ENCODE measurements at regions not wholly inside any gene's neighbourhood (a gene's known extent, or its start where the extent isn't known, plus 50 kb on each side); places are given as distances from the start of the nearest gene placed in this dataset.
"Not testable (repeated sequence)": the region's sequence is repeated elsewhere in the genome, so short reads cannot be mapped to it uniquely, and the experiment has no call there.

GRCh38 chr9:134544388-134545214 lies 97.0 kb upstream of the COL5A1 start:
- DNase-seq: peak; percentile 83
- H3K27me3 ChIP-seq (ENCODE audit: control insufficient read depth, insufficient read depth, low read length): no peaks in the 10 kb centered on the region
- H3K36me3 ChIP-seq (replicated peaks; ENCODE audit: control insufficient read depth, insufficient read depth, low read length): no peaks in the 10 kb centered on the region
- H3K4me3 ChIP-seq (ENCODE audit: insufficient read depth, low read depth, low read length): no peak overlapping the region

GRCh38 chr9:134545215-134545542 lies 96.4 kb upstream of the COL5A1 start:
- Histone ChIP-seq H3K36me3 (replicated peaks; ENCODE audit: control insufficient read depth, insufficient read depth, low read length) (no peaks in the 10 kb centered on the region), H3K4me3 (ENCODE audit: insufficient read depth, low read depth, low read length) (no peak overlapping the region), H3K27me3 (ENCODE audit: control insufficient read depth, insufficient read depth, low read length) (no peaks in the 10 kb centered on the region)
- DNase-seq: no peak

GRCh38 chr9:134545543-134546245 lies 95.9 kb upstream of the COL5A1 start:
- H3K27me3 ChIP-seq (ENCODE audit: control insufficient read depth, insufficient read depth, low read length): no peaks in the 10 kb centered on the region
- H3K36me3 ChIP-seq (replicated peaks; ENCODE audit: control insufficient read depth, insufficient read depth, low read length): no peaks in the 10 kb centered on the region
- DNase-seq: peak; percentile 56
- H3K4me3 ChIP-seq (ENCODE audit: insufficient read depth, low read depth, low read length): no peak overlapping the region

- Histone ChIP-seq H3K27me3 (ENCODE audit: control insufficient read depth, insufficient read depth, low read length) (no peaks in the 10 kb centered on the region), H3K36me3 (replicated peaks; ENCODE audit: control insufficient read depth, insufficient read depth, low read length) (no peaks in the 10 kb centered on the region), H3K4me3 (ENCODE audit: insufficient read depth, low read depth, low read length) (no peak overlapping the region)
- peak; percentile 56 for DNase-seq
These were observed 95.3 kb upstream of the COL5A1 start for GRCh38 chr9:134546246-134546731.

GRCh38 chr9:134546746-134547145 lies 94.9 kb upstream of the COL5A1 start:
- no peaks in the 10 kb centered on the region for H3K36me3 ChIP-seq (replicated peaks; ENCODE audit: control insufficient read depth, insufficient read depth, low read length)
- H3K4me3 ChIP-seq (ENCODE audit: insufficient read depth, low read depth, low read length): no peak overlapping the region
- no peaks in the 10 kb centered on the region for H3K27me3 ChIP-seq (ENCODE audit: control insufficient read depth, insufficient read depth, low read length)
- DNase-seq: peak; percentile 44

GRCh38 chr9:134547161-134548100 lies 94.2 kb upstream of the COL5A1 start:
- no peaks in the 10 kb centered on the region for H3K36me3 ChIP-seq (replicated peaks; ENCODE audit: control insufficient read depth, insufficient read depth, low read length)
- no peaks in the 10 kb centered on the region for H3K27me3 ChIP-seq (ENCODE audit: control insufficient read depth, insufficient read depth, low read length)
- DNase-seq: peak; percentile 59
- H3K4me3 ChIP-seq (ENCODE audit: insufficient read depth, low read depth, low read length): no peak overlapping the region

GRCh38 chr9:134548185-134548584 lies 93.4 kb upstream of the COL5A1 start:
- H3K36me3 ChIP-seq (replicated peaks; ENCODE audit: control insufficient read depth, insufficient read depth, low read length): no peaks in the 10 kb centered on the region
- no peaks in the 10 kb centered on the region for H3K27me3 ChIP-seq (ENCODE audit: control insufficient read depth, insufficient read depth, low read length)
- H3K4me3 ChIP-seq (ENCODE audit: insufficient read depth, low read depth, low read length): no peak overlapping the region
- peak; percentile 40 for DNase-seq

GRCh38 chr9:134548618-134549017 lies 93.0 kb upstream of the COL5A1 start:
- DNase-seq: peak; percentile 51
- no peaks in the 10 kb centered on the region for H3K27me3 ChIP-seq (ENCODE audit: control insufficient read depth, insufficient read depth, low read length)
- no peaks in the 10 kb centered on the region for H3K36me3 ChIP-seq (replicated peaks; ENCODE audit: control insufficient read depth, insufficient read depth, low read length)
- no peak overlapping the region for H3K4me3 ChIP-seq (ENCODE audit: insufficient read depth, low read depth, low read length)

- no peaks in the 10 kb centered on the region for H3K27me3 ChIP-seq (ENCODE audit: control insufficient read depth, insufficient read depth, low read length)
- no peaks in the 10 kb centered on the region for H3K36me3 ChIP-seq (replicated peaks; ENCODE audit: control insufficient read depth, insufficient read depth, low read length)
- no peak overlapping the region for H3K4me3 ChIP-seq (ENCODE audit: insufficient read depth, low read depth, low read length)
- DNase-seq: peak; percentile 45
These were observed 92.3 kb upstream of the COL5A1 start for GRCh38 chr9:134549336-134549735.

- H3K36me3 ChIP-seq (replicated peaks; ENCODE audit: control insufficient read depth, insufficient read depth, low read length); H3K27me3 ChIP-seq (ENCODE audit: control insufficient read depth, insufficient read depth, low read length); DNase-seq; H3K4me3 ChIP-seq (ENCODE audit: insufficient read depth, low read depth, low read length): not testable (repeated sequence)
These were observed 91.5 kb upstream of the COL5A1 start for GRCh38 chr9:134550081-134550480.

- DNase-seq: peak; percentile 80
- Histone ChIP-seq H3K4me3 (ENCODE audit: insufficient read depth, low read depth, low read length) (no peak overlapping the region), H3K36me3 (replicated peaks; ENCODE audit: control insufficient read depth, insufficient read depth, low read length) (no peaks in the 10 kb centered on the region), H3K27me3 (ENCODE audit: control insufficient read depth, insufficient read depth, low read length) (no peaks in the 10 kb centered on the region)
These were observed 91.0 kb upstream of the COL5A1 start for GRCh38 chr9:134550584-134550983.

- peak; percentile 47 for DNase-seq
- Histone ChIP-seq H3K4me3 (ENCODE audit: insufficient read depth, low read depth, low read length) (no peak overlapping the region), H3K27me3 (ENCODE audit: control insufficient read depth, insufficient read depth, low read length) (no peaks in the 10 kb centered on the region), H3K36me3 (replicated peaks; ENCODE audit: control insufficient read depth, insufficient read depth, low read length) (no peaks in the 10 kb centered on the region)
These were observed 90.4 kb upstream of the COL5A1 start for GRCh38 chr9:134551176-134551575.

GRCh38 chr9:134551644-134552348 lies 89.8 kb upstream of the COL5A1 start:
- no peak overlapping the region for H3K4me3 ChIP-seq (ENCODE audit: insufficient read depth, low read depth, low read length)
- no peaks in the 10 kb centered on the region for H3K27me3 ChIP-seq (ENCODE audit: control insufficient read depth, insufficient read depth, low read length)
- H3K36me3 ChIP-seq (replicated peaks; ENCODE audit: control insufficient read depth, insufficient read depth, low read length): no peaks in the 10 kb centered on the region
- no peak for DNase-seq

Data from H7 (cell line).